ENCODE measurements at regions not wholly inside any gene's neighbourhood (a gene's known extent, or its start where the extent isn't known, plus 50 kb on each side); places are given as distances from the start of the nearest gene placed in this dataset.

GRCh38 chr2:66700677-66701066 is 265.7 kb downstream of the MEIS1 start:
- no peaks in the 10 kb centered on the region for H3K4me1 ChIP-seq
- no peak overlapping the region for H3K27ac ChIP-seq
- no peak overlapping the region for H3K4me3 ChIP-seq
- DNase-seq (ENCODE audit: low spot score in 2 of 2), result no peak
- no peaks in the 10 kb centered on the region for H3K36me3 ChIP-seq
- no peak for TF ChIP-seq POLR2A (IDR thresholded peaks at IDR 0.05)
- TF ChIP-seq EP300 (IDR thresholded peaks at IDR 0.05), result no peak
- no peak for TF ChIP-seq POLR2AphosphoS5 (IDR thresholded peaks at IDR 0.05)
- TF ChIP-seq, protein P1, sequence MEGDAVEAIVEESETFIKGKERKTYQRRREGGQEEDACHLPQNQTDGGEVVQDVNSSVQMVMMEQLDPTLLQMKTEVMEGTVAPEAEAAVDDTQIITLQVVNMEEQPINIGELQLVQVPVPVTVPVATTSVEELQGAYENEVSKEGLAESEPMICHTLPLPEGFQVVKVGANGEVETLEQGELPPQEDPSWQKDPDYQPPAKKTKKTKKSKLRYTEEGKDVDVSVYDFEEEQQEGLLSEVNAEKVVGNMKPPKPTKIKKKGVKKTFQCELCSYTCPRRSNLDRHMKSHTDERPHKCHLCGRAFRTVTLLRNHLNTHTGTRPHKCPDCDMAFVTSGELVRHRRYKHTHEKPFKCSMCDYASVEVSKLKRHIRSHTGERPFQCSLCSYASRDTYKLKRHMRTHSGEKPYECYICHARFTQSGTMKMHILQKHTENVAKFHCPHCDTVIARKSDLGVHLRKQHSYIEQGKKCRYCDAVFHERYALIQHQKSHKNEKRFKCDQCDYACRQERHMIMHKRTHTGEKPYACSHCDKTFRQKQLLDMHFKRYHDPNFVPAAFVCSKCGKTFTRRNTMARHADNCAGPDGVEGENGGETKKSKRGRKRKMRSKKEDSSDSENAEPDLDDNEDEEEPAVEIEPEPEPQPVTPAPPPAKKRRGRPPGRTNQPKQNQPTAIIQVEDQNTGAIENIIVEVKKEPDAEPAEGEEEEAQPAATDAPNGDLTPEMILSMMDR (IDR thresholded peaks at IDR 0.05), result no peak
- no peaks in the 10 kb centered on the region for H3K9me3 ChIP-seq
- no peaks in the 10 kb centered on the region for H3K27me3 ChIP-seq
- 68% methylated on average over 3 of the region's 3 CpGs for WGBS

GRCh38 chr2:66701251-66701650 is 266.3 kb downstream of the MEIS1 start:
- no peaks in the 10 kb centered on the region for H3K36me3 ChIP-seq
- no peak overlapping the region for H3K27ac ChIP-seq
- TF ChIP-seq EP300 (IDR thresholded peaks at IDR 0.05) (no peak), POLR2AphosphoS5 (IDR thresholded peaks at IDR 0.05) (no peak), POLR2A (IDR thresholded peaks at IDR 0.05) (no peak)
- TF ChIP-seq, protein P1 (IDR thresholded peaks at IDR 0.05), result no peak
- H3K27me3 ChIP-seq, result no peaks in the 10 kb centered on the region
- H3K4me1 ChIP-seq, result no peaks in the 10 kb centered on the region
- DNase-seq (ENCODE audit: low spot score in 2 of 2), result no peak
- H3K9me3 ChIP-seq, result no peaks in the 10 kb centered on the region
- WGBS, result 85% methylated on average over 2 of the region's 2 CpGs
- no peak overlapping the region for H3K4me3 ChIP-seq

GRCh38 chr2:66701656-66702055 is 266.7 kb downstream of the MEIS1 start:
- WGBS, result 72% methylated on average over 1 of the region's 1 CpG
- no peak overlapping the region for H3K27ac ChIP-seq

DNA sequence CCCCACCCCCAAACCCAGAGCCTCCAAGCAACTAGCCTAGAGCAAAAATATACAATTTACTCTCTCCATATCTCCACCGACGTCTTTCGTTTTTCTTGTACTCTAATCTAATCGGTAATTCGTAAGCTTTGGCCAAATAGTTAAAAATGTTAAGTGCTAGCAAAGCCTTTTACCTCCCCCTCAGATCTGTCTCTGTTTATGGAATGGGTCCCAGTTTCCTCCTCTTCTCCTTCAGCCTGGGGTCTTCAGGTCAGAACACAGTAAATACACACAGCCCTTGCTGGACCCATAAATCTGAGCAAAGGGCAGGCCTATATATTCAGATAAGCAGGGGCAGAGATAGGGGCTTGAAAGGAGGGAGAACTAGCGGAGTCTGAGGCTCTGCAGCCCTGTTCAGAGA is 267.4 kb downstream of the MEIS1 start:
- no peak for DNase-seq (ENCODE audit: low spot score in 2 of 2)
- Histone ChIP-seq H3K4me3 (no peak overlapping the region), H3K27ac (no peak overlapping the region), H3K4me1 (no peaks in the 10 kb centered on the region), H3K9me3 (no peaks in the 10 kb centered on the region), H3K36me3 (no peaks in the 10 kb centered on the region), H3K27me3 (no peaks in the 10 kb centered on the region)
- TF ChIP-seq EP300 (IDR thresholded peaks at IDR 0.05) (no peak), POLR2A (IDR thresholded peaks at IDR 0.05) (no peak), POLR2AphosphoS5 (IDR thresholded peaks at IDR 0.05) (no peak)
- TF ChIP-seq, protein P1 (IDR thresholded peaks at IDR 0.05), result no peak
- 72% methylated on average over 6 of the region's 6 CpGs for WGBS

More at GRCh38 chr2:66701656-66702055, 266.7 kb downstream of the MEIS1 start:
- H3K9me3 ChIP-seq, result no peaks in the 10 kb centered on the region
- no peak for DNase-seq (ENCODE audit: low spot score in 2 of 2)
- no peaks in the 10 kb centered on the region for H3K36me3 ChIP-seq
- H3K4me1 ChIP-seq, result no peaks in the 10 kb centered on the region
- H3K4me3 ChIP-seq, result no peak overlapping the region
- no peaks in the 10 kb centered on the region for H3K27me3 ChIP-seq
- no peak for TF ChIP-seq EP300 (IDR thresholded peaks at IDR 0.05)
- TF ChIP-seq POLR2A (IDR thresholded peaks at IDR 0.05), result no peak
- TF ChIP-seq POLR2AphosphoS5 (IDR thresholded peaks at IDR 0.05), result no peak
- TF ChIP-seq, protein P1 (IDR thresholded peaks at IDR 0.05), result no peak

DNA sequence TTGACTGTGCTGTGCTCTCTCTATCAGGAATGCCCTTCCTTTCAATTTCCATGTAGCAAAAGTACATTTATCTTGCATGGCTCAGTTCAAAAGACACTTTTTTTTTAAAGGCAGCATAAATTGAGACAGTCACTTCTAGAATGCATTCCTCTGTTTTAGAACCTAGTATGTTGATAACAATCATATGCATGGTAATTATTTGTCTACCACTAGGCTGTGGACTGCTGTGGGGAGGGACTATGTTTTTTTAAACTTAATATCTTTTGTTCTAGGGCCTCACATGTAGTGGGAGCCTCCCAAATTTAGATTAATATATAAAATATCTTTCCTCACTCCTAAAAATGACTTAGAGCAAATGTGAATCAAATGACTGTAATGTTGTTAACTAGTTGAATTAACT is 269.9 kb downstream of the MEIS1 start:
- no peaks in the 10 kb centered on the region for H3K4me1 ChIP-seq
- no peak overlapping the region for H3K27ac ChIP-seq
- no peaks in the 10 kb centered on the region for H3K27me3 ChIP-seq
- no peaks in the 10 kb centered on the region for H3K36me3 ChIP-seq
- H3K4me3 ChIP-seq, result no peak overlapping the region
- no peaks in the 10 kb centered on the region for H3K9me3 ChIP-seq
- TF ChIP-seq, protein P1 (IDR thresholded peaks at IDR 0.05), result no peak
- TF ChIP-seq POLR2A (IDR thresholded peaks at IDR 0.05) (no peak), EP300 (IDR thresholded peaks at IDR 0.05) (no peak), POLR2AphosphoS5 (IDR thresholded peaks at IDR 0.05) (no peak)
- no peak for DNase-seq (ENCODE audit: low spot score in 2 of 2)
